GM12878 (cell line): ENCODE measurements at regions not wholly inside any gene's neighbourhood (a gene's known extent, or its start where the extent isn't known, plus 50 kb on each side); places are given as distances from the start of the nearest gene placed in this dataset.

Source experiments
- ETV6 ChIP-seq, 2 experiments: fragments of 450-650 bp in 1 of 2; IDR thresholded peaks in 1 of 2; conservative IDR thresholded peaks in 1 of 2; 2 replicates each; pipeline ENCODE4 v1.6.1; 2014; ENCODE audit warnings: antibody characterized with exemption in 1 of 2, borderline replicate concordance in 1 of 2, low read depth in 1 of 2, mild to moderate bottlenecking in 1 of 2, moderate library complexity in 1 of 2
- NR2C1 ChIP-seq: fragments of 450-650 bp; IDR thresholded peaks from 2 replicates; pipeline ENCODE4 v1.6.1; 2017; ENCODE audit warnings: antibody characterized with exemption, mild to moderate bottlenecking, moderate library complexity
- POU2F2 ChIP-seq: IDR thresholded peaks from 3 replicates; pipeline ENCODE4 v1.6.1; 2011; ENCODE audit warnings: low read depth, mild to moderate bottlenecking, low read length, borderline replicate concordance
- SIX5 ChIP-seq: IDR thresholded peaks from 2 replicates; pipeline ENCODE4 v1.6.1; 2011; ENCODE audit warnings: mild to moderate bottlenecking, low read depth, low read length, moderate library complexity; ENCODE audit not compliant: severe bottlenecking
- TF ChIP-seq, protein P1 (sequence below): fragments of 450-650 bp; IDR thresholded peaks from 2 replicates; pipeline ENCODE4 v1.6.1; 2017; ENCODE audit warnings: mild to moderate bottlenecking
- TF ChIP-seq, protein P2 (sequence below): IDR thresholded peaks from 2 replicates; pipeline ENCODE4 v1.6.1; 2012; ENCODE audit warnings: mild to moderate bottlenecking, low read depth, low read length

DNA sequence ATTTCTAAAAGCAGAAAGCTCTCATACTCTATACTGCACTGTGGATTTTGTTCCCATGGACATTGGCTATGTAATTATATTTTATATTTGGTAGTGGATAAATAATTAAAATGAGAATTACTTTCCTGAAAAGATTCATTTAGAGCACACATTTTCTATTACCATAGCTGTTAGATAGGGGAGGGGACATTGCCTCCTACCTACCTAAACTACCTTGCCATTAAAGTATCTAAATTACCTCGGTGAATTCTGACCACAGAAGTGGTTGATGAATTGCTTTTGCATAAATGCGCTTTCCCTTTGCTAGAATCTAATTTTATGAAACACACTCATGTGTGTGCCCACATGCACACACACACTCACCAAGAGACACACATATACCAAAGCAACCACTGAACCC lies 329.1 kb downstream of the MTX2 start (continued):
- TF ChIP-seq, protein P1, sequence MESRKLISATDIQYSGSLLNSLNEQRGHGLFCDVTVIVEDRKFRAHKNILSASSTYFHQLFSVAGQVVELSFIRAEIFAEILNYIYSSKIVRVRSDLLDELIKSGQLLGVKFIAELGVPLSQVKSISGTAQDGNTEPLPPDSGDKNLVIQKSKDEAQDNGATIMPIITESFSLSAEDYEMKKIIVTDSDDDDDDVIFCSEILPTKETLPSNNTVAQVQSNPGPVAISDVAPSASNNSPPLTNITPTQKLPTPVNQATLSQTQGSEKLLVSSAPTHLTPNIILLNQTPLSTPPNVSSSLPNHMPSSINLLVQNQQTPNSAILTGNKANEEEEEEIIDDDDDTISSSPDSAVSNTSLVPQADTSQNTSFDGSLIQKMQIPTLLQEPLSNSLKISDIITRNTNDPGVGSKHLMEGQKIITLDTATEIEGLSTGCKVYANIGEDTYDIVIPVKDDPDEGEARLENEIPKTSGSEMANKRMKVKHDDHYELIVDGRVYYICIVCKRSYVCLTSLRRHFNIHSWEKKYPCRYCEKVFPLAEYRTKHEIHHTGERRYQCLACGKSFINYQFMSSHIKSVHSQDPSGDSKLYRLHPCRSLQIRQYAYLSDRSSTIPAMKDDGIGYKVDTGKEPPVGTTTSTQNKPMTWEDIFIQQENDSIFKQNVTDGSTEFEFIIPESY: no peak
- TF ChIP-seq POU2F2 (no peak), SIX5 (no peak), NR2C1 (no peak), ETV6 (conservative IDR thresholded peaks at IDR 0.05 in 1 of 2, IDR thresholded peaks at IDR 0.05 in 1 of 2; ENCODE audit: borderline replicate concordance in 1 of 2, low read depth in 1 of 2) (no peak)
- TF ChIP-seq, protein P2, sequence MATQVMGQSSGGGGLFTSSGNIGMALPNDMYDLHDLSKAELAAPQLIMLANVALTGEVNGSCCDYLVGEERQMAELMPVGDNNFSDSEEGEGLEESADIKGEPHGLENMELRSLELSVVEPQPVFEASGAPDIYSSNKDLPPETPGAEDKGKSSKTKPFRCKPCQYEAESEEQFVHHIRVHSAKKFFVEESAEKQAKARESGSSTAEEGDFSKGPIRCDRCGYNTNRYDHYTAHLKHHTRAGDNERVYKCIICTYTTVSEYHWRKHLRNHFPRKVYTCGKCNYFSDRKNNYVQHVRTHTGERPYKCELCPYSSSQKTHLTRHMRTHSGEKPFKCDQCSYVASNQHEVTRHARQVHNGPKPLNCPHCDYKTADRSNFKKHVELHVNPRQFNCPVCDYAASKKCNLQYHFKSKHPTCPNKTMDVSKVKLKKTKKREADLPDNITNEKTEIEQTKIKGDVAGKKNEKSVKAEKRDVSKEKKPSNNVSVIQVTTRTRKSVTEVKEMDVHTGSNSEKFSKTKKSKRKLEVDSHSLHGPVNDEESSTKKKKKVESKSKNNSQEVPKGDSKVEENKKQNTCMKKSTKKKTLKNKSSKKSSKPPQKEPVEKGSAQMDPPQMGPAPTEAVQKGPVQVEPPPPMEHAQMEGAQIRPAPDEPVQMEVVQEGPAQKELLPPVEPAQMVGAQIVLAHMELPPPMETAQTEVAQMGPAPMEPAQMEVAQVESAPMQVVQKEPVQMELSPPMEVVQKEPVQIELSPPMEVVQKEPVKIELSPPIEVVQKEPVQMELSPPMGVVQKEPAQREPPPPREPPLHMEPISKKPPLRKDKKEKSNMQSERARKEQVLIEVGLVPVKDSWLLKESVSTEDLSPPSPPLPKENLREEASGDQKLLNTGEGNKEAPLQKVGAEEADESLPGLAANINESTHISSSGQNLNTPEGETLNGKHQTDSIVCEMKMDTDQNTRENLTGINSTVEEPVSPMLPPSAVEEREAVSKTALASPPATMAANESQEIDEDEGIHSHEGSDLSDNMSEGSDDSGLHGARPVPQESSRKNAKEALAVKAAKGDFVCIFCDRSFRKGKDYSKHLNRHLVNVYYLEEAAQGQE: no peak
